HCT116 (cell line): ENCODE measurements at regions not wholly inside any gene's neighbourhood (a gene's known extent, or its start where the extent isn't known, plus 50 kb on each side); places are given as distances from the start of the nearest gene placed in this dataset.

Experiments used
- ATAC-seq: fragments of 200-7000 bp; cut with Tn5 transposase; 2 replicates; pipeline ENCODE4 v1.9.1; 2020; ENCODE audit warnings: mild to moderate bottlenecking, moderate library complexity
- BruUV-seq: library from RNA; stranded (reverse); fragments of 400-500 nt; replicated peaks from 2 replicates; lab custom pipeline; 2021; lab: Mats Ljungman, UMichigan
- CTCF ChIA-PET: fragments of 300-600 bp; sonication (Branson Sonifier 250); formaldehyde crosslinking; loops from one replicate; lab custom pipeline; 2021; ENCODE audit warnings: antibody characterized with exemption; lab: Charles Lee
- POLR2A ChIA-PET: fragments of 300-600, 350-600 bp; sonication (Branson Sonifier 250); formaldehyde crosslinking; loops from one replicate; lab custom pipeline; 2021; ENCODE audit warnings: antibody characterized with exemption; lab: Charles Lee
- RAD21 ChIA-PET, 2 experiments: fragments of 300-600 bp; sonication (Branson Sonifier 250); formaldehyde crosslinking; loops; one replicate each; lab custom pipeline; 2023; ENCODE audit warnings: low total read pairs in 2 of 2; ENCODE audit not compliant: uncharacterized antibody in 2 of 2, unreplicated experiment in 2 of 2, low non-redundant PET in 1 of 2; lab: Charles Lee
- DNase-seq: peaks from one replicate; pipeline ENCODE4 v3.0.0-alpha.2; 2010; ENCODE audit warnings: low read depth, low spot score
- H2AFZ ChIP-seq: fragments of 200-600 bp; shearing (Covaris generic), sonication (generic); 2 replicates; pipeline ENCODE4 v1.6.1; 2017; ENCODE audit warnings: low read depth, mixed run types, mixed read lengths, antibody characterized with exemption, low read length; ENCODE audit not compliant: poor library complexity, severe bottlenecking
- H3K27ac ChIP-seq: 2 replicates; pipeline ENCODE4 v1.5.1; 2012; ENCODE audit warnings: low read depth, low read length
- H3K27me3 ChIP-seq: fragments of 200-600 bp; sonication (generic); 2 replicates; pipeline ENCODE4 v1.6.1; 2016; ENCODE audit warnings: mixed run types, low read length, mixed read lengths; ENCODE audit not compliant: insufficient read depth
- H3K36me3 ChIP-seq, 2 experiments: fragments of 200-500 bp in 1 of 2; fragments of 200-600 bp in 1 of 2; sonication (Bioruptor generic) in 1 of 2; sonication (generic) in 1 of 2; 2 replicates each; pipeline versions ENCODE4 v1.5.1 to v1.6.1; 2014 to 2016; ENCODE audit warnings: low read length in 2 of 2, inconsistent platforms in 1 of 2, mixed read lengths in 1 of 2, mixed run types in 1 of 2; ENCODE audit not compliant: insufficient read depth in 2 of 2, control insufficient read depth in 1 of 2
- H3K4me1 ChIP-seq, 2 experiments: fragments of 200-600 bp in 1 of 2; sonication (generic) in 1 of 2; 2 replicates each; pipeline versions ENCODE4 v1.5.1 to v1.6.1; 2012 to 2017; ENCODE audit warnings: low read length in 2 of 2, inconsistent platforms in 1 of 2, mild to moderate bottlenecking in 1 of 2, mixed read lengths in 1 of 2, mixed run types in 1 of 2, moderate library complexity in 1 of 2; ENCODE audit not compliant: insufficient read depth in 2 of 2, control insufficient read depth in 1 of 2
- H3K4me2 ChIP-seq: fragments of 200-600 bp; sonication (generic); 2 replicates; pipeline ENCODE4 v1.6.1; 2017; ENCODE audit warnings: mixed run types, low read length, mixed read lengths
- H3K4me3 ChIP-seq, 2 experiments: fragments of 200-600 bp in 1 of 2; sonication (generic) in 1 of 2; replicated peaks in 1 of 2; 2 replicates each; pipeline ENCODE4 v1.5.1; 2011 to 2016; ENCODE audit warnings: low read length in 2 of 2, control low read depth in 1 of 2, low read depth in 1 of 2, mild to moderate bottlenecking in 1 of 2, mixed read lengths in 1 of 2, mixed run types in 1 of 2
- H3K79me2 ChIP-seq: fragments of 200-600 bp; sonication (generic); 2 replicates; pipeline ENCODE4 v1.6.1; 2017; ENCODE audit warnings: mild to moderate bottlenecking, mixed run types, low read length, moderate library complexity, mixed read lengths; ENCODE audit not compliant: insufficient read depth
- H3K9ac ChIP-seq: fragments of 200-600 bp; sonication (generic); 2 replicates; pipeline ENCODE4 v1.6.1; 2016; ENCODE audit warnings: low read length, mixed read lengths
- H3K9me2 ChIP-seq: fragments of 200-600 bp; sonication (generic), shearing (Covaris generic); 2 replicates; pipeline ENCODE4 v1.6.1; 2017; ENCODE audit warnings: mixed run types, mild to moderate bottlenecking, moderate library complexity; ENCODE audit not compliant: insufficient read depth
- H3K9me3 ChIP-seq, 2 experiments: fragments of 200-500 bp in 1 of 2; fragments of 200-600 bp in 1 of 2; sonication (Bioruptor generic) in 1 of 2; sonication (generic) in 1 of 2; 2 replicates each; pipeline ENCODE4 v1.6.1; 2014 to 2017; ENCODE audit warnings: low read length in 2 of 2, mixed read lengths in 2 of 2, inconsistent platforms in 1 of 2, low read depth in 1 of 2, mild to moderate bottlenecking in 1 of 2, mixed run types in 1 of 2, moderate library complexity in 1 of 2; ENCODE audit not compliant: control insufficient read depth in 1 of 2, insufficient read depth in 1 of 2
- H4K20me1 ChIP-seq: fragments of 200-600 bp; sonication (generic), shearing (Covaris generic); 2 replicates; pipeline ENCODE4 v1.6.1; 2017; ENCODE audit warnings: mixed run types, mild to moderate bottlenecking, moderate library complexity; ENCODE audit not compliant: insufficient read depth
- CEBPB ChIP-seq: IDR thresholded peaks from 2 replicates; pipeline ENCODE4 v1.6.1; 2012; ENCODE audit warnings: low read depth
- ELF1 ChIP-seq: IDR thresholded peaks from 2 replicates; pipeline ENCODE4 v1.6.1; 2012; ENCODE audit warnings: low read depth, borderline replicate concordance
- EZH2 ChIP-seq: fragments of 200-600 bp; sonication (generic); IDR thresholded peaks from 2 replicates; pipeline ENCODE4 v1.6.1; 2017; ENCODE audit warnings: antibody characterized with exemption, mixed run types
- EZH2phosphoT487 ChIP-seq: fragments of 200-600 bp; IDR thresholded peaks from 2 replicates; pipeline ENCODE4 v1.6.1; 2018; ENCODE audit warnings: antibody characterized with exemption, borderline replicate concordance
- FOSL1 ChIP-seq: IDR thresholded peaks from 2 replicates; pipeline ENCODE4 v1.6.1; 2012; ENCODE audit warnings: low read depth
- JUND ChIP-seq: IDR thresholded peaks from 2 replicates; pipeline ENCODE4 v1.6.1; 2012
- POLR2A ChIP-seq: IDR thresholded peaks from 2 replicates; pipeline ENCODE4 v1.7.0; 2011; ENCODE audit warnings: borderline replicate concordance; ENCODE audit not compliant: insufficient read depth, insufficient read length; ENCODE audit errors: extremely low read depth
- POLR2AphosphoS5 ChIP-seq: IDR thresholded peaks from 2 replicates; pipeline ENCODE4 v1.6.1; 2011; ENCODE audit warnings: mild to moderate bottlenecking, low read depth, low read length, moderate library complexity
- REST ChIP-seq: IDR thresholded peaks from 2 replicates; pipeline ENCODE4 v1.6.1; 2012; ENCODE audit warnings: low read depth
- SIN3A ChIP-seq: IDR thresholded peaks from 2 replicates; pipeline ENCODE4 v1.6.1; 2012; ENCODE audit warnings: low read depth
- SRF ChIP-seq: IDR thresholded peaks from 2 replicates; pipeline ENCODE4 v1.6.1; 2012; ENCODE audit warnings: low read depth
- YY1 ChIP-seq: IDR thresholded peaks from 2 replicates; pipeline ENCODE4 v1.6.1; 2011; ENCODE audit warnings: low read length, low read depth, moderate library complexity, mild to moderate bottlenecking; ENCODE audit not compliant: insufficient replicate concordance; ENCODE audit errors: extremely low read depth
- ZNF274 ChIP-seq: fragments of 200-500 bp; sonication (Bioruptor generic); IDR thresholded peaks from 2 replicates; pipeline ENCODE4 v1.6.1; 2014; ENCODE audit warnings: mild to moderate bottlenecking, low read depth, low read length, inconsistent platforms
- intact Hi-C: fragments of 100-400 bp; cut with micrococcal nuclease; formaldehyde crosslinking; loops from 2 replicates; pipeline ENCODE4 v1.10.0; 2022
- TF ChIP-seq, protein P1 (sequence below), 3 experiments: fragments of 200-600 bp in 1 of 3; sonication (generic) in 1 of 3; IDR thresholded peaks in 2 of 3; conservative IDR thresholded peaks in 1 of 3; 2 replicates each; pipeline ENCODE4 v1.5.1; 2012 to 2017; ENCODE audit warnings: low read depth in 2 of 3, low read length in 2 of 3, antibody characterized with exemption in 1 of 3, borderline replicate concordance in 1 of 3, control low read depth in 1 of 3, mild to moderate bottlenecking in 1 of 3, mixed read lengths in 1 of 3, mixed run types in 1 of 3, moderate library complexity in 1 of 3; ENCODE audit not compliant: insufficient read depth in 1 of 3

- RAD21 ChIA-PET, result no interaction called here
- POLR2A ChIA-PET, result no interaction called here
- Histone ChIP-seq H3K9ac (no peak overlapping the region), H3K4me1 (no peaks in the 10 kb centered on the region), H3K4me3 (no peak overlapping the region), H4K20me1 (no peaks in the 10 kb centered on the region), H3K79me2 (no peaks in the 10 kb centered on the region), H3K27ac (no peak overlapping the region), H3K27me3 (no peaks in the 10 kb centered on the region), H2AFZ (no peak overlapping the region)
- intact Hi-C loops, result no loop called here
- no TSS peak for BruUV-seq
- ATAC-seq, result no peak
- no peak for TF ChIP-seq EZH2
- no peak for TF ChIP-seq EZH2phosphoT487
- TF ChIP-seq ZNF274, result no peak
- TF ChIP-seq CEBPB, result no peak
- TF ChIP-seq, all 23 proteins: peak for 0
- CTCF ChIA-PET, result no interaction called here
- Histone ChIP-seq H3K36me3 (no peaks in the 10 kb centered on the region), H3K9me3 (no peaks in the 10 kb centered on the region; a peak in 1 of 4 replicates), H3K4me2 (no peak overlapping the region), H3K9me2 (no peaks in the 10 kb centered on the region)
- DNase-seq, result no peak
Observed at GRCh38 chr18:56414357-56414756, 224.0 kb downstream of the TXNL1 start.

- Histone ChIP-seq H3K27ac (no peak overlapping the region), H2AFZ (no peak overlapping the region), H3K27me3 (no peaks in the 10 kb centered on the region), H3K9me3 (no peaks in the 10 kb centered on the region; a peak in 1 of 4 replicates), H4K20me1 (no peaks in the 10 kb centered on the region), H3K9ac (no peak overlapping the region), H3K4me3 (no peak overlapping the region), H3K4me1 (no peaks in the 10 kb centered on the region), H3K79me2 (no peaks in the 10 kb centered on the region), H3K9me2 (no peaks in the 10 kb centered on the region), H3K36me3 (no peaks in the 10 kb centered on the region), H3K4me2 (no peak overlapping the region)
- no TSS peak for BruUV-seq
- no peak for TF ChIP-seq POLR2A
- no peak for TF ChIP-seq YY1
- no peak for TF ChIP-seq REST
- no peak for TF ChIP-seq SIN3A
- no peak for TF ChIP-seq SRF
- TF ChIP-seq JUND, result no peak
- TF ChIP-seq FOSL1, result no peak
- TF ChIP-seq POLR2AphosphoS5, result no peak
- TF ChIP-seq, protein P1, sequence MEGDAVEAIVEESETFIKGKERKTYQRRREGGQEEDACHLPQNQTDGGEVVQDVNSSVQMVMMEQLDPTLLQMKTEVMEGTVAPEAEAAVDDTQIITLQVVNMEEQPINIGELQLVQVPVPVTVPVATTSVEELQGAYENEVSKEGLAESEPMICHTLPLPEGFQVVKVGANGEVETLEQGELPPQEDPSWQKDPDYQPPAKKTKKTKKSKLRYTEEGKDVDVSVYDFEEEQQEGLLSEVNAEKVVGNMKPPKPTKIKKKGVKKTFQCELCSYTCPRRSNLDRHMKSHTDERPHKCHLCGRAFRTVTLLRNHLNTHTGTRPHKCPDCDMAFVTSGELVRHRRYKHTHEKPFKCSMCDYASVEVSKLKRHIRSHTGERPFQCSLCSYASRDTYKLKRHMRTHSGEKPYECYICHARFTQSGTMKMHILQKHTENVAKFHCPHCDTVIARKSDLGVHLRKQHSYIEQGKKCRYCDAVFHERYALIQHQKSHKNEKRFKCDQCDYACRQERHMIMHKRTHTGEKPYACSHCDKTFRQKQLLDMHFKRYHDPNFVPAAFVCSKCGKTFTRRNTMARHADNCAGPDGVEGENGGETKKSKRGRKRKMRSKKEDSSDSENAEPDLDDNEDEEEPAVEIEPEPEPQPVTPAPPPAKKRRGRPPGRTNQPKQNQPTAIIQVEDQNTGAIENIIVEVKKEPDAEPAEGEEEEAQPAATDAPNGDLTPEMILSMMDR (IDR thresholded peaks at IDR 0.05 in 2 of 3, conservative IDR thresholded peaks at IDR 0.05 in 1 of 3; ENCODE audit: borderline replicate concordance in 1 of 3, insufficient read depth in 1 of 3, low read depth in 2 of 3, low read length in 2 of 3), result no peak
- TF ChIP-seq ELF1, result no peak
- intact Hi-C loops, result no loop called here
- ChIA-PET RAD21 (no interaction called here), CTCF (no interaction called here), POLR2A (no interaction called here)
- no peak for ATAC-seq
- DNase-seq, result no peak
Observed at GRCh38 chr18:56413862-56414261, 224.5 kb downstream of the TXNL1 start.
